ENCODE measurements at regions not wholly inside any gene's neighbourhood (a gene's known extent, or its start where the extent isn't known, plus 50 kb on each side); places are given as distances from the start of the nearest gene placed in this dataset.
"Not testable (repeated sequence)": the region's sequence is repeated elsewhere in the genome, so short reads cannot be mapped to it uniquely, and the experiment has no call there.

DNA sequence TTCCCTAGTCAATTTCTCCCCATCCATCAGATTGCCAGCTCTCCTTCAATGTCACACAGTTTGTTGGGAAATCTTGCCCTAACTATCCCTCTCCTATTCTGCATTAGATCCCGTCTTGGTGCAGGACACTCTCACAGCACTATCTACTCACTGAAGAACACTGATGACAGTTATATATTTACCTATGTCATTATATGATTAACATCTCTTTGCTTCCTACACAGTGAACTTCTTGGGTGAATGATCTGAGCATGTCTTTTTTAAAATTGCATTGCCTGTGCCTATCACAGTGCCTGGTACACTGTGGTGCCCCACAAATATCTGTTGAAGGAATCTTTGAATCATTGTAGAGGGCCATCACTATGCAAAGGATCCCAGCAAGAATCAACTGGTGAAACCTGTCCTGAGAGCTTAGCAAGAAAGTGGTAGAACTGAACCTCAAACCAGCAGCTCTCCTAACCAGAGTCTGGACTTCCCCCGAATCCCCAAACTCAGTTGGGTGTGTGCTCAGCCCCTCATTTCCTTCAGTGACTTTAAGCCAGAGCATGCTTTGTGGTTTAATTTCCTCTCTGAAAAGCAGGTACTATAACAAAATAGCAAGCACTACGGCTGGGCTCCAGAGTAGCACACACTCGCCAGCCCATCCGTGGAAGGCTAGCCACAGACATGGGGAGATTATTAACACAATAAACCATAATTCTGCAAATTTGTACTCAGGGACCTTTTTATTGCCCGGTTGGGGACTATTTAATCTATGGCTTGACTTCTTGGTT lies 680.7 kb upstream of the SALL1 start:
- Histone ChIP-seq H3K36me3 (ENCODE audit: control insufficient read depth, insufficient read depth, low read length) (no peaks in the 10 kb centered on the region), H3K4me3 (ENCODE audit: low read depth, low read length) (no peak overlapping the region), H3K27me3 (ENCODE audit: control insufficient read depth, insufficient read depth, low read length) (no peaks in the 10 kb centered on the region)
- TF ChIP-seq, protein P1, sequence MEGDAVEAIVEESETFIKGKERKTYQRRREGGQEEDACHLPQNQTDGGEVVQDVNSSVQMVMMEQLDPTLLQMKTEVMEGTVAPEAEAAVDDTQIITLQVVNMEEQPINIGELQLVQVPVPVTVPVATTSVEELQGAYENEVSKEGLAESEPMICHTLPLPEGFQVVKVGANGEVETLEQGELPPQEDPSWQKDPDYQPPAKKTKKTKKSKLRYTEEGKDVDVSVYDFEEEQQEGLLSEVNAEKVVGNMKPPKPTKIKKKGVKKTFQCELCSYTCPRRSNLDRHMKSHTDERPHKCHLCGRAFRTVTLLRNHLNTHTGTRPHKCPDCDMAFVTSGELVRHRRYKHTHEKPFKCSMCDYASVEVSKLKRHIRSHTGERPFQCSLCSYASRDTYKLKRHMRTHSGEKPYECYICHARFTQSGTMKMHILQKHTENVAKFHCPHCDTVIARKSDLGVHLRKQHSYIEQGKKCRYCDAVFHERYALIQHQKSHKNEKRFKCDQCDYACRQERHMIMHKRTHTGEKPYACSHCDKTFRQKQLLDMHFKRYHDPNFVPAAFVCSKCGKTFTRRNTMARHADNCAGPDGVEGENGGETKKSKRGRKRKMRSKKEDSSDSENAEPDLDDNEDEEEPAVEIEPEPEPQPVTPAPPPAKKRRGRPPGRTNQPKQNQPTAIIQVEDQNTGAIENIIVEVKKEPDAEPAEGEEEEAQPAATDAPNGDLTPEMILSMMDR (IDR thresholded peaks at IDR 0.05; ENCODE audit: insufficient read depth, low read depth, low read length), result no peak
- ChIA-PET CTCF (interaction anchor here (1.0 kb wide), 1 partner anchor 14 kb away, joined by 4 read pairs; no protein-coding TSS in a partner anchor), POLR2A (no interaction called here)
- no peak for DNase-seq (ENCODE audit: low read depth)

DNA sequence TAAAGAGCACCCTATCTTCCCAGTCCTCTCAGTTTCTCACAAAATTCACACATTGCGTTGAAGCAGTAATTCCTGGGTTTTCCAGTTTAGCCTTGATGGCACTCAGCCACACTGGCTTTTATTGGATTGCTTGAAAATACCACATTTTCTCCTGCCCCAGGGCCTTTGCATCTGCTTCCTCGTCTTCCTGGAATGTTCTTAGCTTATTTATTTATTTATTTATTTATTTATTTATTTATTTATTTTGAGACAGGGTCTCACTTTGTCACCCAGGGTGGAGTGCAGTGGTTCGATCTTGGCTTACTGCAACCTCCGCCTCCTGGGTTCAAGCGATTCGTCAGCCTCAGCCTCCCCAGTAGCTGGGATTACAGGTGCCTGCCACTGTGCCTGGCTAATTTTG lies 680.0 kb upstream of the SALL1 start:
- H3K27me3 ChIP-seq (ENCODE audit: control insufficient read depth, insufficient read depth, low read length); POLR2A ChIA-PET; DNase-seq (ENCODE audit: low read depth); H3K4me3 ChIP-seq (ENCODE audit: low read depth, low read length); H3K36me3 ChIP-seq (ENCODE audit: control insufficient read depth, insufficient read depth, low read length): not testable (repeated sequence)
- CTCF ChIA-PET, result interaction anchor here (1.0 kb wide), 1 partner anchor 13 kb away, joined by 4 read pairs; no protein-coding TSS in a partner anchor

DNA sequence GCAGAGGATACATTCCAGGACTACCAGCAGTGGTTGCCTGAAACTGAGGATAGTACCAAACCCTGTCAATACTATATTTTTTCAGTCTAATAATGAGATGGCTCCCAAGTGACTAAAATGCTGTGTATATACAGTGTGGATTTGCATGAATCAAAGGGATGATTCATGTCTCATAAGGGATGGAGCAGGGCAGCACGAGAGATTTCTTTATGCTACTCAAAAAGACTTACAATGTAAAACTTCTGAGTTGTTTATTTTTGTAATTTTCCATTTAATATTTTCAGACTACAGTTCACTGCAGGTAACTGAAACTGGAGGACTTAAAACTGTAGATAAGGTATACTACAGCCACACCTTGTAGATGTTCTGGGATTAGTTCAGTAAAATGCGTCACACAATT lies 674.7 kb upstream of the SALL1 start:
- H3K4me3 ChIP-seq (ENCODE audit: low read depth, low read length), result no peak overlapping the region
- DNase-seq (ENCODE audit: low read depth), result no peak
- no peaks in the 10 kb centered on the region for H3K27me3 ChIP-seq (ENCODE audit: control insufficient read depth, insufficient read depth, low read length)
- TF ChIP-seq, protein P1 (IDR thresholded peaks at IDR 0.05; ENCODE audit: insufficient read depth, low read depth, low read length), result no peak
- ChIA-PET POLR2A (no interaction called here), CTCF (no interaction called here)
- no peaks in the 10 kb centered on the region for H3K36me3 ChIP-seq (ENCODE audit: control insufficient read depth, insufficient read depth, low read length)

DNA sequence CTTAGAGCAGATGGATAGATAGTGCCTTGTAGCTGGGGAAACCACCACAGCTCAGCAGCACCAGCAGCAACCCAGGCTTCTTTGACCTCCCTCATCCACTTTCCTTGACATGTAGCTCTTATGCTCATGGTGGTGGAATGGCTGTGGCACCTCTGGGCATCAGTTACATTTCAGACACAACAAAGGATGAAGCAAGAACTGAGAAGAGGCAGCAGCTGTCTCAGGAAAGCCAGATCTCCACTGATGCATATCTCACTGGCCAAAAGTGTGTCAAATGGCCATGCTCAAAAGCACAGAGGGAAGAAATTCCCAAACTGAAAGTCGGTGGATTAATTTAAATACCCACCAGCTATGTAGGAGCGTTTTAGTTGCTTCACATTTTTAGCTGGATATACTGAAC lies 671.4 kb upstream of the SALL1 start:
- H3K27me3 ChIP-seq (ENCODE audit: control insufficient read depth, insufficient read depth, low read length), result no peaks in the 10 kb centered on the region
- ChIA-PET CTCF (interaction anchor here (1.3 to 1.8 kb wide), 2 partner anchors 149 to 160 kb away, joined by 4 to 6 read pairs; no protein-coding TSS in a partner anchor), POLR2A (no interaction called here)
- DNase-seq (ENCODE audit: low read depth), result no peak
- no peak overlapping the region for H3K4me3 ChIP-seq (ENCODE audit: low read depth, low read length)
- TF ChIP-seq, protein P1 (IDR thresholded peaks at IDR 0.05; ENCODE audit: insufficient read depth, low read depth, low read length), result no peak
- no peaks in the 10 kb centered on the region for H3K36me3 ChIP-seq (ENCODE audit: control insufficient read depth, insufficient read depth, low read length)

DNA sequence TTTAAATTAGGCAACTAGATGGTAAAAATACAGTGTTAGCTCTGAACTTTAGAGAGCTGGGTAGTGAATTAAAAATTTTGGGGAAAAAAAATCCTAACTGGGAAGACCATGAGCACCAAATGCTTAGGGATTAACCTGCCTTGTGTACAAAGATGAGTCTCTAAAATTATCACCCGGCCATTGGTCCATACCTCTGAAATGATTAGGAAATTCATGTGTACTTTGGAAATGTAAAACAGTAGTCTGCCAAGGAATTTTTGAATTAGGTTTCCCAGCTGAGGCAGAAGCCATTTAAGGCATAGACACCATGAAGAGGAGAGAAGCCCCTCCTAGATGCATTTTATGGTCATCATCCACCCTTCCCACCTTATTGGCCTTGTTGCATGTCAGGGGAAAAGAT lies 670.5 kb upstream of the SALL1 start:
- no peak overlapping the region for H3K4me3 ChIP-seq (ENCODE audit: low read depth, low read length)
- ChIA-PET CTCF (interaction anchor here (1.8 kb wide), 1 partner anchor 161 kb away, joined by 6 read pairs; no protein-coding TSS in a partner anchor), POLR2A (no interaction called here)
- no peak for DNase-seq (ENCODE audit: low read depth)
- TF ChIP-seq, protein P1 (IDR thresholded peaks at IDR 0.05; ENCODE audit: insufficient read depth, low read depth, low read length), result no peak
- no peaks in the 10 kb centered on the region for H3K36me3 ChIP-seq (ENCODE audit: control insufficient read depth, insufficient read depth, low read length)
- no peaks in the 10 kb centered on the region for H3K27me3 ChIP-seq (ENCODE audit: control insufficient read depth, insufficient read depth, low read length)

Data from BJ (cell line).